ENCODE measurements at regions not wholly inside any gene's neighbourhood (a gene's known extent, or its start where the extent isn't known, plus 50 kb on each side); places are given as distances from the start of the nearest gene placed in this dataset.

DNA sequence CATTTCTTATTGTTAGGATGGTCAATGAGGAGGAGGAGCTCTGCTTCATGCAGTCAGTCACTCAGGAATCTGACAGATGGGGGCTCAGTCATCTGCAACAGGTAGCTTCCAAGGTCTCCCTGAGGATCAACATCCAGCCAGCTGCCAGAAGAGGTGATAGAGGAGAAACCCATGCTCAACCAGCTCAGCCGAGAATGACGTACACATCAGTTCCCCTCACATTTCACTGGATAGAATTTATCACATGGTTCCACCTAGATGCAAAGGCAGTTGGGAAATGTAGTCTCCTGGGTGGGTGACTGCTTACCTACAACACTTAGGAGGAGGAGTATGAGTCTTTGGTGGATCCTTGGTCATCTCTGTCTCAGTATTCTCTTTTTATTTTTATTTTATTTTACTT is 144.5 kb downstream of the CEBPB start:
- H3K4me1 Mint-ChIP-seq (ENCODE audit: unreplicated experiment) = peaks cover 34% of the 10 kb centered on the region
- no peak overlapping the region for H3K4me3 Mint-ChIP-seq (ENCODE audit: unreplicated experiment)
- DNase-seq (ENCODE audit: extremely low spot score, unreplicated experiment) = no peak
- peaks cover 3% of the 10 kb centered on the region for H3K27me3 Mint-ChIP-seq (ENCODE audit: unreplicated experiment)
- no peak overlapping the region for H3K27ac Mint-ChIP-seq (ENCODE audit: unreplicated experiment)
- TF ChIP-seq, protein P1, sequence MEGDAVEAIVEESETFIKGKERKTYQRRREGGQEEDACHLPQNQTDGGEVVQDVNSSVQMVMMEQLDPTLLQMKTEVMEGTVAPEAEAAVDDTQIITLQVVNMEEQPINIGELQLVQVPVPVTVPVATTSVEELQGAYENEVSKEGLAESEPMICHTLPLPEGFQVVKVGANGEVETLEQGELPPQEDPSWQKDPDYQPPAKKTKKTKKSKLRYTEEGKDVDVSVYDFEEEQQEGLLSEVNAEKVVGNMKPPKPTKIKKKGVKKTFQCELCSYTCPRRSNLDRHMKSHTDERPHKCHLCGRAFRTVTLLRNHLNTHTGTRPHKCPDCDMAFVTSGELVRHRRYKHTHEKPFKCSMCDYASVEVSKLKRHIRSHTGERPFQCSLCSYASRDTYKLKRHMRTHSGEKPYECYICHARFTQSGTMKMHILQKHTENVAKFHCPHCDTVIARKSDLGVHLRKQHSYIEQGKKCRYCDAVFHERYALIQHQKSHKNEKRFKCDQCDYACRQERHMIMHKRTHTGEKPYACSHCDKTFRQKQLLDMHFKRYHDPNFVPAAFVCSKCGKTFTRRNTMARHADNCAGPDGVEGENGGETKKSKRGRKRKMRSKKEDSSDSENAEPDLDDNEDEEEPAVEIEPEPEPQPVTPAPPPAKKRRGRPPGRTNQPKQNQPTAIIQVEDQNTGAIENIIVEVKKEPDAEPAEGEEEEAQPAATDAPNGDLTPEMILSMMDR (IDR thresholded peaks at IDR 0.05) = no peak
- H3K9me3 Mint-ChIP-seq (ENCODE audit: unreplicated experiment) = no peaks in the 10 kb centered on the region
- no peaks in the 10 kb centered on the region for H3K36me3 Mint-ChIP-seq (ENCODE audit: unreplicated experiment)

DNA sequence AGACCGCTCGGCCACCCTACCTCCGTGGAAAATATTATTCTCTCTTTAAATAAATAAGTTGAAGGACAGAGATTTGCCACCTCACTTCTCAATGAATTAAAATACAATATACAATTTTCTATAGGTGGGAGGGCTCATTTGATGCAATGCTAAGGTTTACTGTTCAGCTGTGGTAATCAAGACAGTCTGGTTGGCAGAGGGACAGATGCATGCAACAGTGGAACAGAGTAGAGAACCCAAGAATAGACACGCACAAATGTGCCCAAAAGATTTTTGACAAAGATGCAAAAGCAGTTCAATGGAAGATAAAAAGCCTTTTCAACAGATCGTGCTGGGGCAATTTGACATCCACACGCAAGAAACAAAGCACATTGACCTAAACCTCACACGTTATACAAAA is 145.2 kb downstream of the CEBPB start:
- no peak overlapping the region for H3K27ac Mint-ChIP-seq (ENCODE audit: unreplicated experiment)
- DNase-seq (ENCODE audit: extremely low spot score, unreplicated experiment) = no peak
- TF ChIP-seq, protein P1 (IDR thresholded peaks at IDR 0.05) = no peak
- H3K9me3 Mint-ChIP-seq (ENCODE audit: unreplicated experiment) = no peaks in the 10 kb centered on the region
- H3K27me3 Mint-ChIP-seq (ENCODE audit: unreplicated experiment) = peaks cover 3% of the 10 kb centered on the region
- no peaks in the 10 kb centered on the region for H3K36me3 Mint-ChIP-seq (ENCODE audit: unreplicated experiment)
- peaks cover 34% of the 10 kb centered on the region for H3K4me1 Mint-ChIP-seq (ENCODE audit: unreplicated experiment)
- H3K4me3 Mint-ChIP-seq (ENCODE audit: unreplicated experiment) = no peak overlapping the region

DNA sequence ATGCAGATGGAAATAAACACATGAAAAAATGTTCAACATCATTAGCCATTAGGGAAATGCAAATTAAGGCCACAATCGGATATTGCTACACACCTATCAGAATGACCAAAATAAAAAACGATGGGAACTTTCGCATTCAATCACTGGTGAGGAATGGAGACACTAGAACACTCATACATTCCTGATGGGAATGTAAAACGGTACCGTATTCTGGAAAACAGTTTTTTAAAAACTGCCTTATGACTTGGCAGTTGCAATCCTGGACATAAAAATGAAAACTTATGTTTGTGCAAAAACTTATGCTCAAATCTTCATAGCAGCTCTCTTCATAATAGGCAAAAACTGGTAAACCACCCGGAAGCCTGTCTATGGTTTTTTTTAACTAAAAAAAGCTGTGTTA is 146.0 kb downstream of the CEBPB start:
- Mint-ChIP-seq H3K27ac (ENCODE audit: unreplicated experiment) (no peak overlapping the region), H3K36me3 (ENCODE audit: unreplicated experiment) (no peaks in the 10 kb centered on the region), H3K27me3 (ENCODE audit: unreplicated experiment) (peaks cover 3% of the 10 kb centered on the region), H3K4me1 (ENCODE audit: unreplicated experiment) (peaks cover 34% of the 10 kb centered on the region), H3K4me3 (ENCODE audit: unreplicated experiment) (no peak overlapping the region), H3K9me3 (ENCODE audit: unreplicated experiment) (no peaks in the 10 kb centered on the region)
- TF ChIP-seq, protein P1 (IDR thresholded peaks at IDR 0.05) = no peak
- no peak for DNase-seq (ENCODE audit: extremely low spot score, unreplicated experiment)

DNA sequence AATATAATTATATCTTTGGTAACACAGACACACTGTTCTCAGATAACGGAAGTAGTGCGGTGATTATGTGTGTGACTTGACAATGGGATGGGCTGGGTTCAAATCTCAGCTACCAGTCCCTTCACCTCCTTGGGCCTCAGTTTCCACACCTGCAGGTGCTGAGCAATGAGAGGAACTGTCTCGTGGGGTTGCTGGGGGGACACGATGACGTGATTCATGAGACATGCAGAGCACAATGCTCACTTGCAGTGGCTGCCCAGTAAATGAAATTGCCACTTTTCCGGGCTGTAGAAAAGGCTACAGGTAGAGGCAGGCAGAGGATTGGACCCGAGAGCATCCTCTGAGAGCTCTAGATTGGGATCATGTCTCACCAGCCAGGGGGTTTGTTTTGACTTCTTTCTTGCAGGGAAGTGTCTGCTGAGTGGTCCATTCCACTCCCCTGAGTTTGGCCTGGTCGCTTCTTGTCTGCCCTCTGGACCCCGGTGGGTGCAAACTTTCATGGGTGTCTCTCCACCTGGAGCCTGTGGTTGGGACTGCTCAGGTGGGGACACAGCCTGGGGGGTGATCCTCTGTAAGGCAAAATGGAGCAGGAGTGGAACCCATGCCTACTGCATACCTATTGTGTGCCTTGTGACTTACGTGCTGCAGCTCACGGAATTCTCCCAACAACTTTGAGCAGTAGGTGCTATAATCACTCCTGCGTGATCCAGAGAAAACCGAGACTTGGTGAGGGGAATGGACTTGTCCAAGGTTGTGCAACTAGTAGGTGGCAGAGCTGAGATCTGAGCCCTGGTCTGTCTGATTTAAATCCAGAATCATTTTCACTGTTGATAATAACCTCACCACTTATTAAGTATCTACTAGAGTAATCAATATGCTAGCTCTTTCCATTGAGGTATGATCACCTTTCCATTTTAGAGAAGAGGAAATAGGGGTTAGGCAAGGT is 147.2 kb downstream of the CEBPB start:
- TF ChIP-seq, protein P1 (IDR thresholded peaks at IDR 0.05) = no peak
- Mint-ChIP-seq H3K27ac (ENCODE audit: unreplicated experiment) (no peak overlapping the region), H3K36me3 (ENCODE audit: unreplicated experiment) (no peaks in the 10 kb centered on the region), H3K27me3 (ENCODE audit: unreplicated experiment) (peaks cover 3% of the 10 kb centered on the region), H3K4me3 (ENCODE audit: unreplicated experiment) (no peak overlapping the region), H3K4me1 (ENCODE audit: unreplicated experiment) (peaks cover 27% of the 10 kb centered on the region), H3K9me3 (ENCODE audit: unreplicated experiment) (no peaks in the 10 kb centered on the region)
- no peak for DNase-seq (ENCODE audit: extremely low spot score, unreplicated experiment)
